ENCODE measurements at regions not wholly inside any gene's neighbourhood (a gene's known extent, or its start where the extent isn't known, plus 50 kb on each side); places are given as distances from the start of the nearest gene placed in this dataset.

DNA sequence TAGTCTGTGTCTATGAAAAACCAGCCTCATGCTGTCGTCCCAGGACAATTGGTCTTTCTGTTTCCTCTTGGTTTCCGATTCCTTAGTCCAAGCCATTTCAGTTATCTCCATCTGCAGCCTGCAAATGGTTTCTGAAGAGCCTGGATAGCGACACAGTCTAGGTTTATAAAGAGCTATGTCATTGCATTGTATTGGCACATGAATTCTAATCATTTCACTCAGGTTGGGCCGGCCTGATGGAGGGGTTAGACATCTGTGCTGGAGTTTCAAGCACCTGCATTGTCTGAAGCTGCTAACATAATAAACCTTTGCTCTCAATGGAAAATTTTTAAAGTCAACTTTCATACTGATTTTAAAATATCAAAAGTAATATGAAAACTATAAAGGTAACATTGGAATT lies 232.6 kb upstream of the MAP3K7 start:
- H3K9ac ChIP-seq (ENCODE audit: insufficient read depth, low read length) = no peak overlapping the region
- H3K4me1 ChIP-seq (ENCODE audit: control insufficient read depth, extremely low read depth, insufficient read depth, low read length) = no peaks in the 10 kb centered on the region
- no peaks in the 10 kb centered on the region for H3K9me3 ChIP-seq (ENCODE audit: control insufficient read depth, insufficient read depth, low read depth, low read length)
- no peaks in the 10 kb centered on the region for H3K27me3 ChIP-seq (ENCODE audit: control insufficient read depth, insufficient read depth, low read length)
- H3K79me2 ChIP-seq (ENCODE audit: control insufficient read depth, insufficient read depth, low read length) = no peaks in the 10 kb centered on the region
- H3K27ac ChIP-seq (ENCODE audit: insufficient read depth, low read length) = no peak overlapping the region
- no peak overlapping the region for H2AFZ ChIP-seq (ENCODE audit: low read length)
- no peaks in the 10 kb centered on the region for H4K20me1 ChIP-seq (ENCODE audit: control insufficient read depth, extremely low read depth, insufficient read depth, low read length)
- TF ChIP-seq CTCF (conservative IDR thresholded peaks at IDR 0.05 in 1 of 2, IDR thresholded peaks at IDR 0.05 in 1 of 2; ENCODE audit: low read depth in 1 of 2, low read length in 2 of 2) (no peak), EZH2 (IDR thresholded peaks at IDR 0.05; ENCODE audit: low read length, missing control alignments) (no peak)
- DNase-seq (ENCODE audit: low read depth in 2 of 2) = no peak
- H3K4me3 ChIP-seq (replicated peaks in 1 of 4; ENCODE audit: control extremely low read depth in 1 of 4, insufficient read depth in 1 of 4, low read depth in 3 of 4, low read length in 4 of 4) = no peak overlapping the region
- no peak overlapping the region for H3K4me2 ChIP-seq (ENCODE audit: extremely low read depth, insufficient read depth, low read length)
- no peaks in the 10 kb centered on the region for H3K36me3 ChIP-seq (ENCODE audit: control insufficient read depth, insufficient read depth, low read length)

GRCh38 chr6:90818163-90818562 lies 231.3 kb upstream of the MAP3K7 start:
- Histone ChIP-seq H3K27me3 (ENCODE audit: control insufficient read depth, insufficient read depth, low read length) (no peaks in the 10 kb centered on the region), H3K4me1 (ENCODE audit: control insufficient read depth, extremely low read depth, insufficient read depth, low read length) (no peaks in the 10 kb centered on the region), H3K9ac (ENCODE audit: insufficient read depth, low read length) (no peak overlapping the region), H3K4me2 (ENCODE audit: extremely low read depth, insufficient read depth, low read length) (no peak overlapping the region), H3K36me3 (ENCODE audit: control insufficient read depth, insufficient read depth, low read length) (no peaks in the 10 kb centered on the region), H3K79me2 (ENCODE audit: control insufficient read depth, insufficient read depth, low read length) (no peaks in the 10 kb centered on the region), H3K27ac (ENCODE audit: insufficient read depth, low read length) (no peak overlapping the region), H3K9me3 (ENCODE audit: control insufficient read depth, insufficient read depth, low read depth, low read length) (no peaks in the 10 kb centered on the region), H2AFZ (ENCODE audit: low read length) (no peak overlapping the region), H3K4me3 (replicated peaks in 1 of 4; ENCODE audit: control extremely low read depth in 1 of 4, insufficient read depth in 1 of 4, low read depth in 3 of 4, low read length in 4 of 4) (no peak overlapping the region), H4K20me1 (ENCODE audit: control insufficient read depth, extremely low read depth, insufficient read depth, low read length) (no peaks in the 10 kb centered on the region)
- no peak for DNase-seq (ENCODE audit: low read depth in 2 of 2)
- no peak for TF ChIP-seq CTCF (conservative IDR thresholded peaks at IDR 0.05 in 1 of 2, IDR thresholded peaks at IDR 0.05 in 1 of 2; ENCODE audit: low read depth in 1 of 2, low read length in 2 of 2)
- no peak for TF ChIP-seq EZH2 (IDR thresholded peaks at IDR 0.05; ENCODE audit: low read length, missing control alignments)

- Histone ChIP-seq H3K36me3 (ENCODE audit: control insufficient read depth, insufficient read depth, low read length) (no peaks in the 10 kb centered on the region), H2AFZ (ENCODE audit: low read length) (no peak overlapping the region), H3K4me2 (ENCODE audit: extremely low read depth, insufficient read depth, low read length) (no peak overlapping the region), H3K9me3 (ENCODE audit: control insufficient read depth, insufficient read depth, low read depth, low read length) (no peaks in the 10 kb centered on the region), H3K9ac (ENCODE audit: insufficient read depth, low read length) (no peak overlapping the region), H3K4me3 (replicated peaks in 1 of 4; ENCODE audit: control extremely low read depth in 1 of 4, insufficient read depth in 1 of 4, low read depth in 3 of 4, low read length in 4 of 4) (no peak overlapping the region), H3K27me3 (ENCODE audit: control insufficient read depth, insufficient read depth, low read length) (no peaks in the 10 kb centered on the region), H3K79me2 (ENCODE audit: control insufficient read depth, insufficient read depth, low read length) (no peaks in the 10 kb centered on the region), H4K20me1 (ENCODE audit: control insufficient read depth, extremely low read depth, insufficient read depth, low read length) (no peaks in the 10 kb centered on the region), H3K4me1 (ENCODE audit: control insufficient read depth, extremely low read depth, insufficient read depth, low read length) (no peaks in the 10 kb centered on the region), H3K27ac (ENCODE audit: insufficient read depth, low read length) (no peak overlapping the region)
- no peak for DNase-seq (ENCODE audit: low read depth in 2 of 2)
- TF ChIP-seq EZH2 (IDR thresholded peaks at IDR 0.05; ENCODE audit: low read length, missing control alignments) (no peak), CTCF (conservative IDR thresholded peaks at IDR 0.05 in 1 of 2, IDR thresholded peaks at IDR 0.05 in 1 of 2; ENCODE audit: low read depth in 1 of 2, low read length in 2 of 2) (no peak)
These were observed 229.9 kb upstream of the MAP3K7 start for GRCh38 chr6:90816764-90817163.

Measured in fibroblast of lung (primary cell).